HG03565 (cell line): ENCODE measurements at regions not wholly inside any gene's neighbourhood (a gene's known extent, or its start where the extent isn't known, plus 50 kb on each side); places are given as distances from the start of the nearest gene placed in this dataset.

Experiments
- ATAC-seq: cut with Tn5 transposase; IDR thresholded peaks from one replicate; pipeline ENCODE4 v1.9.1; 2021; ENCODE audit warnings: mild to moderate bottlenecking, moderate library complexity; ENCODE audit not compliant: unreplicated experiment

DNA sequence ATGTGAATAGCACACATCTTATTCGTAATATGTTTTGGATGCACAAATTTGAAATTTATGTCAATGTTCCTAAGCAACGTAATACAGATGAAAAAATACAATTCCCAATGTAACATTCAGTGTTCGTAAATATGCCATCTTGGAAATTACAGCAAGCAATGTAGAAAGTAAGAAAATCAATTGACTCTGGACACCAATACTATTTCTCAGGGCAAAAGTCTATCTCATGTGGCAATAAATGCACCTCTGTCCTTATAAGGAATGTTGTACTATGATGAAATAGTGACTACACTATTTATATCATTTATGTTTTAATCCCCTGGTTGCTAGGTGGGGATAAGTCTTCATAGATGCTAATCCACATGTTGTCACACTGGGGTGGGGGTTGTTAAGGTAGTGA, 251.2 kb downstream of the GXYLT1 start:
- ATAC-seq: no peak

DNA sequence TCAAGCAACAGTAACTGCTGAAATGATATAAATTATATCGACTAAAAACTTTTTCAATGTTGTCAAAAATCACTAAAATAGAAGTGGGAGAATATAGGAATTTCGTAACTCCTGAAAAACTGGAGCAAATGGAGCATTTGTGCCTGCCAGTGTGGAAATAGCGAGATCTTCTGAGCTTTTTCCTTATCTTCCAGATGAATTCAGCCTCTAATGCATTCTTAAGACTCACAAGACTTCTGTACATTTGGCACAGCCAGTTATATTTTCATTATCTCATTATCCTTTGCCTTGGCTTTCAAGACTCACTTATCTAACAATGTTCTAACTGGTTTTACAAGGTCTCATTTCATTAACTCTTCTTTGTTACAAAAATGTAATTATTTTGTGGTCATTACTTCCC, 252.4 kb downstream of the GXYLT1 start:
- ATAC-seq: no peak

DNA sequence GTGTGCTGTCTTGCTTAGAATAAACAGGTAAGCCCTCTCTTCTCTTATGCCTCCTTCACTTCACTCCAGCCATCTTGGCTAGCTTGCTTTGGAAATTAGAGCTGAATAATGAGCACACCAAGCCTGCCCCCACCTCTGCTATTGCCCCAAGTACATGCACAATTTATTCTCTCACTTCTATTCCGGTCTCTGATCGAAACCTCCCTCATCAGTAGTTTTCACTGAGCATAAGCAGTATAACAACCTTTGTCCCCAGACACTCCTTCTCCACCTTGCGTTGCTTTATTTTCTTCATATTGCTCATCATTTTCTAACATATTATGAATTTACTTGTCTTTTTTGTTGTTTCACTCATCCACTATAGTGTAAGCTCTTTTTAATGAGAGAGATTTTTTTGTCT, 253.4 kb downstream of the GXYLT1 start:
- no peak for ATAC-seq

DNA sequence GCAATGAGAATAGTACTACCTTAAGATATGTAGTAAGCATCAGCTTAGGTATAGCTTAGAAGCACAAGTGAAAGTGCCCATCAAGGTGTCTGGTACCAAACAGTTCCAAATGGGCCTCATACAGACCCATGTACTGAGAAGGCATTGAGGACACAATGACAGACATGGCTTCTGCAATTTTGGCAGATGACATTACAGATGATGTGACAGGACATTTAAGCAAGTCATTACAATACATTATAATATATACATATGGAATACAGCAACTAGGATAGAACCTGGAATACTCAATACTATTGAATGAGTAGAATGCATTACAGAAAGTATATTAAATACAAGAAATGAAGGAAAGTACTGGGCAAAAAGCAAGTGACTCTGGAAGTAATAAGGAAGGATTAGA, 256.4 kb downstream of the GXYLT1 start:
- ATAC-seq: no peak

DNA sequence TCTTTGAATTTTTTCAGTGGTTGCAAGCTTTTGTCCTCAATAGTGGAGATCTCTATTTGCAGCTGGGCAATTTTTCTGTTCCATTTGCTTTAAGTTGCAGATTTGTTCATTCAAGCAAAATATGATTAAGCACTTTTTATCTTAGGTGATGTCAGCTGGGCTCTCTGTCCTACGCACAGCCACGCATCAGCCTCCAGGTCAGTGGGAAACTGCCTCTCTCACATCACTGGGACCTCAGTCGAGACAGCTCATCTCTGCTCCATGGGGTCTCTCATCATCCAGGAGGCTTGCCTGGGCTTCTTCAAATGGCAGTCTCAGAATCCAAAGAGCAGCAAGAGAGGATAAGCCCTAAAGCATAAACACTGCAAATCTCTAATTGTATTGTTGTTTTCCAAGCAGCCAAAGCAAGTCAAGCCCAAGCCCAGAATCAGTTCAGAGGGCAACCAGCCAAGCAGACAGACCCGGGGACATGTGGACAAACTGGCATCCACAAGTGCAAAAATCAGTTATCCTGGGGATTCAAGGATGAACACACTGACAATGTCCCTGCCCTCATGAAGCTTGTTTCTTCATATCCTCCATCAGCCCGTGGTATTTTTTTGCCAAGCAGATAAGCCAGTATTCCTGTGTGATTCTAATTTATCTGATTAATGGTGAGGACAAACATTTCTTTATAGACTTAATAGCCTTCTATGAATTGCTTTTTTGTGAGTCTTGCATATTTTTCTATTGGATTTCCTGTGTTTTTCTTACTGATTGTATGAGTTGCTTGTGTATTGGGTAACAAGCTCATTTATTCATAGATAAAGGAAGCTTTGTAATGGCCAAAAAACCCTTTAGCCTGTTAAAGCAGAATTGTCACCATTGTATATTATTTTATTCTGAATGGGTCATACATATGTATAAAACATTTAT, 262.5 kb downstream of the GXYLT1 start:
- ATAC-seq: no peak

DNA sequence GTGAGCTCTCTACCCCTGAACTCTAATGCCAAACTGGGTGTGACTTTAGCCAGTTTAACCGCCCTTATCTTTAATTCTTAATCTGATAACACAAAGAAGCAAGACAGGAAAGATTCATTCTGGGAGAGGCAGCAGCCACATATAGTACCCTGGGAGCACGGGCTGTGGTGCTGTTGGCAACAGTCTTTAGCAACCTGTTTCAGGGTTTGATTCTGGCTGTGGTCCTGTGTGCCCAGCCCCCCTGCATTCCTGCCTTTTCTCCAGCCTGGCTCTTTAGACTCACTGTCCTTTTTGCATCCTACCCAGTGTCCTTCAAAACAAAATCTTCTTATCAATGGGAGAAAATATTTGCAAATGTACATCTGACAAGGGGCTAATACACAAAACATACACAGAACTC, 275.2 kb downstream of the GXYLT1 start:
- ATAC-seq: no peak

DNA sequence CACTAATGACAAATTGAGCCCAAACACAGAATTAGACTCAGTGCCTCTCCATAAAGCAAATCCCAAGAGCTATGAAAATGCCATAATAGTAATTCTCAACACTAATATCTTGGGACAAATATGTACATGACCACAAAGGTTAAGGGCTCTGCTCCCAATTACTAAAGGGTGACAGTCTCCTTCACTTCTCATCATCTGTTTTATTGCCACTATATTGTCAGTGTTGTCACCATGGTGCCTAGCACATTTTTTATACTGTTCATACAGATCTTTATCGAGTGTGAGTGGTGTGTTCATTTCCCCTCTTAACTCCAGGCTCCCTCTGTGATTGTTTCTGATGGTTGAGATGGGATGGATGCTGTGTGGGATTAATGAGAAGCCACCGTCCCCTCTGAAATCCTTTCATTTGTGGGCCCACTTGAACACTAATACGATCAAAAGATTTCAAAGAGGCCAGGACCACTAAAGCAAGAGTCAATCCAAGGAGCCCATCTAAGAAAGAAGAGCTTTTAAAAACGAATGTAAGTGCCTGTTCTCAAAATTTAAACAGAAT, 277.7 kb downstream of the GXYLT1 start:
- no peak for ATAC-seq

DNA sequence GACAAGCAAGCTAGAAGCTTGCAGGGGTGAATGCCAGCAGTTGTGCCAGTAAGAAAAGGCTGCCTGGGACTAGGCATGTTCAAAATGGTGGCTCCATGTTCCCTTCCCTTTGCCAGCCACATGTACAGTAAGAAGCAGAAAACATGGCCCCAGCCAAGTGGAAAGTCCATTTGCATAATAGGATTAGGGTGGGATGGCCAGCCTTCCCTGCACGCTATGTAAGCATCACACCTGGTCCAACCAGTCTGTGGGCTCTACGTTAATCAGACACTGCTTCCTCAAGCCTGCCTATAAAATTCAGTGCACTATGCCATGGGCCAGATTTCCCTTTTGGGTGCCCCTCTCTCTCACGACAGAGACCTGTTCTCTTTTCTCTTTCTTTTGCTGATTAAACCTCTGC, 288.4 kb downstream of the GXYLT1 start:
- no peak for ATAC-seq

DNA sequence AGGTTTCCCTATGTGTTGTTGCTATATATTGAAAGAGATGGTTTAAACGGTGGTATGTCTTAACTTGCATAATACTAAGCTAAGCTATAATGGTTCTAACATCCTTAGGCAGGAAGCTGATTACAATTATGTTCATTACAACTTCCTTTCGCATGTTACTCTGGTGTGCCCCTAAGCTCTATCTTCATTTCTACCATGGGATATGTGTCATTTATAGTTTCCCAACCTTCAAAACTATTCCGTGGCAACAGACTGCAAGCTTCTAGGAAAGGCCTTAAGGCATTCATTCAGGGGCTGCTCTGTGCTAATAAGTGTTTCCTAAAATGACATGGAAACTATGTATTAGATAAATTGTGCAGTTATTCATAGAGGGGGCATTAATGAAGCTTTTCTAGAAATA, 294.6 kb downstream of the GXYLT1 start:
- ATAC-seq: no peak

DNA sequence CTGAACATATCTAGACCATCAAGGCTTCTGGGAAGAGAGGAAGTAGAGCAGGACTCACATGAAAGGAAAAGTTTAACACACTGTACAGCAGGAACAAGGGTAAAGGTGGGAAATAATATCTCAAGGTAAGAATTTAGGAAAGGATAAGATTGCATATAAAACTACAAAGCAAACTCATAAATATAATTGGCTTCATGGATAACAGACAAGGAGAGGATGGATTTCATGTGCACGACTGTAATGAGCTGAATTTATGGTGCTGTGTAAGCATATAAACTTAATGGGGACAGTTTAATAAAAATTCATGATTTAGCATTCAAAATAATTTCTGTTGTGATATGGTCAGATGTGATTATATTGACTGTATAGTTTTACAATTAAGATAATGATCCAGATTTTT, 298.0 kb downstream of the GXYLT1 start:
- no peak for ATAC-seq

DNA sequence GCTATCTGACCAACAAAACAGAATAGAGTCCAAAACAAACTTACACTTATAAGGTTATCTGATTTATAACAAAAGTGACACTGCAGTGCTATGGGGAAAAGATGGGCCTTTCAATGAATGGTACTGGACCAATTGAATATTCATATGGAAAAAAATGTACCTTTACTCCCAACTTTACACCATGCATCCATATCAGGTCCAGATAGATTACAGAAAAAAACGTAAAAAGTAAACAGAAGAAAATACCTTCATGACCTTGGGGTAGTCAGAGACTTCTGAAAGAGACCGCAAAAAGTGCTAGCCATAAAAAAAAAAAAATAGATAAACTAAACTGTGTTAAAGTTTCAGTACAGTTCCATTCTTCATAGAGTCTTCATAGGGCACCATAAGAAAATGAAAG, 308.3 kb downstream of the GXYLT1 start:
- no peak for ATAC-seq

DNA sequence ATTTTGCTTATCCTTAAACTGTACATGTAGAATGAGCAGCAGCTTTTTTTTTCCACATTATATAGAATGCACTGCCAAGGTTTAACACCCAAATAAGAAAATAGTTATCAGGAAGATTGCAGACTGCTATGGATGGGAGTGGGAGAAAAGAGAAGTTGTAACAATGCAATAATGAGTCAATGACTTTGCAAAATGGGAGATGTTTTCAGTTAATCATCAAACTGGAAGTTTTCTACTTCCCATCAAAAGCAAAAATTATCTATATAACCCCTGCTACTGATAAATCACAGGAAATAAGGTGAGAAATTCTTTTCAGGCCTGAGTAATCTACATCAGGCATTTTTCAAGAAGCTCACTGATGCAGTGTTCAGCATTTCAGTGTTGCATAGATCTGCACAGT, 309.1 kb downstream of the GXYLT1 start:
- ATAC-seq: no peak

DNA sequence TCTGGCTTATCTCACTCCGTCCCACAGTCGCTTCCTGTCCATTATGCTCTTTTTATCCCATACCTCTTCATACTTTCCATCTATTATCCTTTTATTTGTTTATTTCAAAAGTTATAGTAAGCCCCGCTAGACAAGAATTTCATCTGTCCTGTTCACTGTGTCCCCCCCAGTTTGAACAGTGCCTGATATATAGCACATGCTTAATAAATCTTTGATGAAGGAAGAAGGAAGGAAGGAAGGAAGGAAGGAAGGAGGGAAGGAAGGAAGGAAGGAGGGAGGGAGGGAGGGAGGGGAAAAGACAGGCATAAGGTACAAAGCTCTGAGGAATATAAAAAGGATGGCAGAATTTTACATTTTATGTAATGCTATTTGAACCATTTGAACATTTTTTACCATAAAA, 324.7 kb downstream of the GXYLT1 start:
- ATAC-seq: no peak

DNA sequence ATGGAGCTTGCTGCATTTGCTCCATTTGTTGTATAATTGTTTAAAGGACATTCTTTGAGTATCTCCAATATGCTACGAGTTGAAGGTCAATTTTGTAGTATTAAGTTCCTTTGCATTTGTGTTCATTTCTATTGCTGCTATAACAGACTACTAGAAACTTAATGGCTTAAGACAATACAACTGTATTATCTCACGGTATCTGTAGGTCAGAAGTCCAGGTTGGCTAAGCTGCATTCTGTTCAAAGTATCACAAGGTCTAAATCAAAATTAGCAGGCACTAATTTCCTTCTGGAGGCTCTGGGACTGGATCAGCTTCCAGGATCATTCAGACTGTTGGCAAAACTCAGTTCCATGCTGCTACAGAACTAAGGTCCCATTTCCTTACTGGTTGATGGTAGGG, 340.6 kb downstream of the GXYLT1 start:
- no peak for ATAC-seq

DNA sequence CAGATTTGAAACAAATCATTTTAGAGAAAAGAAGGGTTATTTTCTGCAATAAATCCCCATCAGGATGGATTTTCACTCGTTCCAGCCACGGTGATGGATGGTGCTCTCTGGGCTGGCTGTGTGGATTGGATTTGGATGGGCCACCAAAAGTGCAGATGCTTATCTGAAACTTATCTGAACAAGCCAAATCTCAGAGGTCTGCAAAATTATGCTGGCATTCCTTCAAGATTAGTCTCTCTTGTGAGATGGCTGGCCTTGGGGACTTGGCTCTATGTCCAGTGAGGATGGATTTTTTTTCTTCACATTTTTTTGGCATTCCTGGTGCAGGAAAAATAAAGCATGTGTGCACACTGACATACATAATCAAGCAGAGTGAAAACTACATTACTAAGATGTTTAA, 341.9 kb downstream of the GXYLT1 start:
- no peak for ATAC-seq

DNA sequence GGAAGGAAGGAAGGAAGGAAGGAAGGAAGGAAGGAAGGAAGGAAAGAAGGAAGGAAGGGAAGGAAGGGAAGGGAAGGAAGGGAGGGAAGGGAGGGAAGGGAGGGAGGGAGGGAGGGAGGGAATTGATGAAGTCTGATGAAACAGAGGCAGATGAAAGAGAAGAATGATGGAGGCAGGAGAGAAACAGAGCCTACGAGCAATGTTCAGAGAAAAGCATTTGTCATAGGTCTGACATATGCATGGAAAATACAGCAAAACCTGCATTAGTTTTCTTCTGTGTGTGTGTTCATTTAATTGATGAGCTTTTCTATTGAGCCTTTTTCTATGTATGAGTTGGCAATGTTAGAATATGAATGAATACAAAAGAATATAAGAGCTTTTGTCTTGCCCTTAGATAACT, 343.4 kb downstream of the GXYLT1 start:
- ATAC-seq: no peak

DNA sequence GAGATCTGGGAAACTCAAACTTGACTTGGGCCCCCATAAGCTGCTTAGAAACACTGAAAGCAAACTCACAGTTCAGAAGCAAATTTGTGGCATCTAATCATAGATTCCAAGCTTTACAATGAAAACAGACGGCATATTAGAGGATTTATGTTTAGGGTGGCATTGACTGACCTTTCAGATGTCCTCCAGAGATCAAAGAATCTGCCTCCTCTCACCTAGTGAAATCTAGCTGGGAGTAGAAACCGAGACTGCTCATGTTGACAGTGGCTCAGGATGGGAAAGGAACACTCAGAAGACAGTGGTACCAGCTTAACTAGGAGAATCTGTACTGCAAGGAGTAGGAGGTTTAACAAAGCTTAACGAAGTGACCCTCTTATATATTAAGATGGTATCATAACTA, 345.0 kb downstream of the GXYLT1 start:
- no peak for ATAC-seq

DNA sequence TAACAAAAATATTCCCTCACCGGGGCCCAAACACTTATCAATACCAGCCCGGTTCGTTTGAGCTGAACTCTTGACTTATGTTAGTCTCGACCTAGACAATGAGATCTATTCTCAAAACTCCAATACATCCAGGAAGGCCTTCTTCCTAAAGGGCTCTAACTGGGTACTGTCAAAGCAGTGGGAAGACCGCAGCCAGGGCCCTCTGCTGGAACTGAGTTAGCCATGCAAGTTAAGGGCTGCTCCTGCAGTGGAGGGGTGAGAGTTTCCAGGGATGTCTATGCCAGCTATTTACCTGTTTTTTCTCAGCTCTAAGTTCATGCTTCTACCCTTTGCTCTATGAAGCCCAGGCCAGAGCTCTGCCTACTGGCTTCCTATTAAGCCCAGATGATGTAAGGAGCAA, 348.8 kb downstream of the GXYLT1 start:
- no peak for ATAC-seq

DNA sequence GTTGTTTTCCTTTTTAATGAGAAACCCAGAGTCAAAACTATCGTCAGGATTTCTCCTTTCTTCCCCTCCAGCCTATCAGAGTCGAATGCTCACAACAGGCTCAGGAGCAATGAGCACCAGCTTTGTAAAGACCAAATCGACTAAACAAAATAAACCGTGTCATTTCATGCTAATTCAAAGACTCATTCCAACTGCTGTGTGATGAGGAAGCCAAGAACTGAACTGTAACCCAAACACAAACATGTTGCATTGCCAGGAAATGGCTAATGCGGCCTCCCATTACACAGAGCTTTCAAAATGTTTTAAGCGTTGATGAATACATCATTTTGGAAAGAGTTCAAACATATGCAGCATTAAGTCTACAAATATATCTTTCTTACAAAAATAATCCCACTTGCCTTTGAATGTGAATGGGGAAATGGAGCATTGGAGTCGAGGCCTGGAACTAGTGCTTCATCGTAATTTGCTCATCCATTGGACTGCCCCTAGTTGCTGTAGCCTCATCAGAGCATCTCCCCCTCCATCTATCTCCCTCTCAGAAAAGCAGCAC, 349.5 kb downstream of the GXYLT1 start:
- no peak for ATAC-seq

DNA sequence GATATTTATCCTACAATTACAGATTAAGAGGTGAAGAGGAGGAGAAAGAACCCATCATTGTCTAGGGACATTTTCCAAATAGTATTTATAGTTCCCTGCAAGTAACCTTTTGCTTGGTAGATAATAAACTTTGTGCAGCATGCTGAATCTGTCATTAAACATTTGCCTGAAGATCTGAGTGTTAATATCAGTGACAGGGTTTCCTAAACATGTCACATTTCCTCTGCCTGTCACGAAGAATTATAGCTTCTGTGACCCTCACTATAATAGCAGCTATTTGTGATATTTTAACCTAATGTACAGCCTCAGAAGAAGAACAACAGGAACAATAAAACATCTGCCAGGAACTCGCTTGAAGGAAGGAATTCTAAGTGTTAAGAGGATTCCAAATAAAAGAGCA, 350.3 kb downstream of the GXYLT1 start:
- no peak for ATAC-seq

DNA sequence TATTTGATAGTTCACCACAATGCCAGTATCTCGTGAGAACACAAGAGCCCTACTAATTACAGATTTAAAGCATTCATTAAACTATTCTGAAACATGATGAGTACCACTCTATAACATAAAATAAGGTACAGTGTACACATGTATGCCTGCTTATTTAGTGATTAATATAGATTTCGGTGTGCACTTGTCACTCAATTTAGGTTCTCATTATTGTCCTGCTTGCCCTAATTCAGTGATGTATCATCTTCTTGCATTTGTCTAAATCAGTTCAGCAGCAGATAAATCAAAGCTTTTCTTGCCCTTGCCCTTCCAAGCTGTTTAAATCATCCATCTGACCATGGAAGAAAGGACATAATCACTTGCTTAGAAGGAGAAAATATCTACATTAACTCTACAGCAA, 359.7 kb downstream of the GXYLT1 start:
- ATAC-seq: no peak

DNA sequence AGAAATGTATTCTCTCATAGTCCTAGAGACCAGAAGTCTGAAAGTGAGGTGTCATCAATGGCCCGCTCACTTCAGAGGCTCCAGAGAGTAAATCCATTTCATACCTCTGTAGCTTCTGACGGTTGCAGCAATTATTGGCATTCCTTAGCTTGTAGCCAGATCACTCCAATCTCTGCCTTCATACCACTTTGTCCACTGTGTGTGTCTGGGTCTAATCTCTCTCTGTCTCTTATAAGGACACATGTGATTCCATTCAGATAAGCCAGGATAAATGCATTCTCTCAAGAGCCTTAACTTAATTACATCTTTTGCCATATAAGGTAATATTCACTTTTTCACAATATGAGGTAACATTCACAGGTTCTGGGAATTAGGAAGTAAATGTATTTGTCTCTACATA, 365.7 kb downstream of the GXYLT1 start:
- ATAC-seq: no peak
